Neural cell (in vitro differentiated cells): ENCODE measurements at regions not wholly inside any gene's neighbourhood (a gene's known extent, or its start where the extent isn't known, plus 50 kb on each side); places are given as distances from the start of the nearest gene placed in this dataset.

Experiments
- H2AFZ ChIP-seq: fragments of 200-600, 300-800 bp; sonication (generic), shearing (Covaris generic); 2 replicates; pipeline ENCODE4 v1.6.0; 2014; ENCODE audit warnings: low read depth, mild to moderate bottlenecking, antibody characterized with exemption, low read length, moderate library complexity
- H3F3A ChIP-seq: fragments of 200-600 bp; shearing (Covaris generic); 2 replicates; pipeline ENCODE4 v1.6.1; 2016; ENCODE audit warnings: mild to moderate bottlenecking, moderate library complexity, mixed read lengths, antibody characterized with exemption, low read length; ENCODE audit not compliant: insufficient read depth, poor library complexity, severe bottlenecking
- H3K27ac ChIP-seq: fragments of 200-600, 300-800 bp; sonication (generic), shearing (Covaris generic); 2 replicates; pipeline ENCODE4 v1.5.1; 2014; ENCODE audit warnings: mild to moderate bottlenecking, low read length, moderate library complexity
- H3K27me3 ChIP-seq: fragments of 300-800, 200-600 bp; sonication (generic), shearing (Covaris generic); 2 replicates; pipeline ENCODE4 v1.6.0; 2014; ENCODE audit warnings: mild to moderate bottlenecking, low read depth, low read length, moderate library complexity; ENCODE audit not compliant: insufficient read depth
- H3K36me3 ChIP-seq: fragments of 300-800, 200-600 bp; sonication (generic), shearing (Covaris generic); 2 replicates; pipeline ENCODE4 v1.5.1; 2014; ENCODE audit warnings: mild to moderate bottlenecking, antibody characterized with exemption, low read length, moderate library complexity; ENCODE audit not compliant: insufficient read depth
- H3K4me2 ChIP-seq: fragments of 300-800, 200-600 bp; sonication (generic), shearing (Covaris generic); 2 replicates; pipeline ENCODE4 v1.6.0; 2014; ENCODE audit warnings: mild to moderate bottlenecking, low read length
- H3K4me3 ChIP-seq: fragments of 300-800, 200-600 bp; sonication (generic), shearing (Covaris generic); 2 replicates; pipeline ENCODE4 v1.5.1; 2014; ENCODE audit warnings: mild to moderate bottlenecking, low read length, moderate library complexity
- H3K79me2 ChIP-seq: fragments of 200-600 bp; shearing (Covaris generic); replicated peaks from 2 replicates; pipeline ENCODE4 v1.6.0; 2014; ENCODE audit warnings: mild to moderate bottlenecking, low read length, moderate library complexity; ENCODE audit not compliant: insufficient read depth
- H3K9ac ChIP-seq: fragments of 300-800, 200-600 bp; sonication (generic), shearing (Covaris generic); 2 replicates; pipeline ENCODE4 v1.6.1; 2016; ENCODE audit warnings: mild to moderate bottlenecking, low read length, mixed read lengths
- H3K9me2 ChIP-seq: fragments of 200-600 bp; shearing (Covaris generic); 2 replicates; pipeline ENCODE4 v1.6.1; 2016; ENCODE audit warnings: mild to moderate bottlenecking, low read length, mixed read lengths; ENCODE audit not compliant: insufficient read depth
- H3K9me3 ChIP-seq: fragments of 200-600, 300-800 bp; sonication (generic), shearing (Covaris generic); 2 replicates; pipeline ENCODE4 v1.6.1; 2016; ENCODE audit warnings: mild to moderate bottlenecking, mixed run types, low read length, moderate library complexity, mixed read lengths
- H4K20me1 ChIP-seq: fragments of 200-600 bp; shearing (Covaris generic); 2 replicates; pipeline ENCODE4 v1.6.1; 2016; ENCODE audit warnings: mild to moderate bottlenecking, mixed run types; ENCODE audit not compliant: insufficient read depth
- CTCF ChIP-seq: fragments of 450-650 bp; IDR thresholded peaks from 2 replicates; pipeline ENCODE4 v1.5.1; 2014; ENCODE audit warnings: antibody characterized with exemption, mild to moderate bottlenecking, moderate library complexity; ENCODE audit not compliant: poor library complexity, severe bottlenecking
- EP300 ChIP-seq: fragments of 450-650 bp; conservative IDR thresholded peaks from 2 replicates; pipeline ENCODE4 v1.6.1; 2014; ENCODE audit warnings: antibody characterized with exemption, mild to moderate bottlenecking, moderate library complexity; ENCODE audit not compliant: poor library complexity, severe bottlenecking
- EZH2 ChIP-seq: fragments of 200-600, 300-800 bp; shearing (Covaris generic), sonication (generic); IDR thresholded peaks from 2 replicates; pipeline ENCODE4 v1.6.1; 2014; ENCODE audit warnings: antibody characterized with exemption, low read length, borderline replicate concordance, mild to moderate bottlenecking; ENCODE audit not compliant: insufficient read depth, poor library complexity, severe bottlenecking
- MXI1 ChIP-seq: fragments of 450-650 bp; conservative IDR thresholded peaks from 2 replicates; pipeline ENCODE4 v1.6.1; 2014; ENCODE audit warnings: antibody characterized with exemption, mild to moderate bottlenecking; ENCODE audit not compliant: poor library complexity, severe bottlenecking
- POLR2AphosphoS5 ChIP-seq: IDR thresholded peaks from 2 replicates; pipeline ENCODE4 v1.6.1; 2012
- RAD21 ChIP-seq: fragments of 450-650 bp; conservative IDR thresholded peaks from 2 replicates; pipeline ENCODE4 v1.6.1; 2014; ENCODE audit warnings: antibody characterized with exemption, mild to moderate bottlenecking, moderate library complexity
- REST ChIP-seq: IDR thresholded peaks from 2 replicates; pipeline ENCODE4 v1.6.1; 2012; ENCODE audit warnings: borderline replicate concordance
- SMC3 ChIP-seq: fragments of 450-650 bp; conservative IDR thresholded peaks from 2 replicates; pipeline ENCODE4 v1.6.1; 2014; ENCODE audit warnings: antibody characterized with exemption, mild to moderate bottlenecking, moderate library complexity; ENCODE audit not compliant: poor library complexity
- TAF1 ChIP-seq: IDR thresholded peaks from 2 replicates; pipeline ENCODE4 v1.6.1; 2012; ENCODE audit warnings: low read depth

GRCh38 chr9:95756101-95756500 is 119.4 kb upstream of the ERCC6L2 start:
- Histone ChIP-seq H4K20me1 (no peaks in the 10 kb centered on the region), H3K27ac (no peak overlapping the region), H3K9me2 (no peaks in the 10 kb centered on the region), H3K27me3 (peaks cover 4% of the 10 kb centered on the region), H3K36me3 (no peaks in the 10 kb centered on the region), H3K79me2 (no peaks in the 10 kb centered on the region), H3K9ac (no peak overlapping the region), H3K4me3 (no peak overlapping the region), H2AFZ (no peak overlapping the region), H3F3A (no peaks in the 10 kb centered on the region), H3K9me3 (no peaks in the 10 kb centered on the region), H3K4me2 (no peak overlapping the region)
- TF ChIP-seq RAD21 (no peak), CTCF (no peak), EP300 (no peak), SMC3 (no peak), EZH2 (no peak), TAF1 (no peak), POLR2AphosphoS5 (no peak)

- Histone ChIP-seq H2AFZ (no peak overlapping the region), H3K9ac (no peak overlapping the region), H3K4me2 (no peak overlapping the region), H3K79me2 (no peaks in the 10 kb centered on the region), H3K27ac (no peak overlapping the region), H3F3A (no peaks in the 10 kb centered on the region), H3K4me3 (no peak overlapping the region), H3K9me2 (no peaks in the 10 kb centered on the region), H3K9me3 (no peaks in the 10 kb centered on the region), H4K20me1 (no peaks in the 10 kb centered on the region), H3K36me3 (no peaks in the 10 kb centered on the region), H3K27me3 (peaks cover 4% of the 10 kb centered on the region)
- TF ChIP-seq CTCF: no peak
- no peak for TF ChIP-seq RAD21
- no peak for TF ChIP-seq SMC3
- no peak for TF ChIP-seq POLR2AphosphoS5
- no peak for TF ChIP-seq MXI1
- no peak for TF ChIP-seq REST
- TF ChIP-seq EZH2: no peak
- no peak for TF ChIP-seq TAF1
- TF ChIP-seq EP300: no peak
Observed at GRCh38 chr9:95755421-95755730, 120.1 kb upstream of the ERCC6L2 start.
